ENCODE measurements at regions not wholly inside any gene's neighbourhood (a gene's known extent, or its start where the extent isn't known, plus 50 kb on each side); places are given as distances from the start of the nearest gene placed in this dataset.

GRCh38 chr13:59210543-59210942 lies 953.2 kb downstream of the DIAPH3 start:
- Mint-ChIP-seq H3K27me3 (peaks cover 2% of the 10 kb centered on the region), H3K9me3 (ENCODE audit: low read depth) (no peaks in the 10 kb centered on the region), H3K4me3 (no peak overlapping the region), H3K36me3 (no peaks in the 10 kb centered on the region), H3K4me1 (ENCODE audit: low read depth) (no peaks in the 10 kb centered on the region), H3K27ac (no peak overlapping the region)

- peaks cover 2% of the 10 kb centered on the region for H3K27me3 Mint-ChIP-seq
- no peaks in the 10 kb centered on the region for H3K9me3 Mint-ChIP-seq (ENCODE audit: low read depth)
- H3K4me1 Mint-ChIP-seq (ENCODE audit: low read depth), result no peaks in the 10 kb centered on the region
- H3K36me3 Mint-ChIP-seq, result no peaks in the 10 kb centered on the region
- no peak overlapping the region for H3K4me3 Mint-ChIP-seq
- H3K27ac Mint-ChIP-seq, result no peak overlapping the region
Observed at GRCh38 chr13:59211606-59212005, 952.1 kb downstream of the DIAPH3 start.

- no peaks in the 10 kb centered on the region for H3K9me3 Mint-ChIP-seq (ENCODE audit: low read depth)
- H3K4me3 Mint-ChIP-seq, result no peak overlapping the region
- no peaks in the 10 kb centered on the region for H3K27me3 Mint-ChIP-seq
- no peaks in the 10 kb centered on the region for H3K4me1 Mint-ChIP-seq (ENCODE audit: low read depth)
- no peak overlapping the region for H3K27ac Mint-ChIP-seq
- H3K36me3 Mint-ChIP-seq, result no peaks in the 10 kb centered on the region
Observed at GRCh38 chr13:59229401-59229800, 934.3 kb downstream of the DIAPH3 start.

- Mint-ChIP-seq H3K4me3 (no peak overlapping the region), H3K36me3 (no peaks in the 10 kb centered on the region), H3K4me1 (ENCODE audit: low read depth) (no peaks in the 10 kb centered on the region), H3K27me3 (peaks cover 2% of the 10 kb centered on the region), H3K9me3 (ENCODE audit: low read depth) (no peaks in the 10 kb centered on the region), H3K27ac (no peak overlapping the region)
Observed at GRCh38 chr13:59229861-59230260, 933.9 kb downstream of the DIAPH3 start.

- Mint-ChIP-seq H3K36me3 (no peaks in the 10 kb centered on the region), H3K4me3 (no peak overlapping the region), H3K4me1 (ENCODE audit: low read depth) (no peaks in the 10 kb centered on the region), H3K27ac (no peak overlapping the region), H3K9me3 (ENCODE audit: low read depth) (no peaks in the 10 kb centered on the region), H3K27me3 (peaks cover 2% of the 10 kb centered on the region)
Observed at GRCh38 chr13:59230484-59231264, 933.1 kb downstream of the DIAPH3 start.

- no peak overlapping the region for H3K27ac Mint-ChIP-seq
Observed at GRCh38 chr13:59236309-59236919, 927.3 kb downstream of the DIAPH3 start.

GRCh38 chr13:59236944-59237343 lies 926.8 kb downstream of the DIAPH3 start:
- Mint-ChIP-seq H3K9me3 (ENCODE audit: low read depth) (no peaks in the 10 kb centered on the region), H3K27ac (no peak overlapping the region), H3K36me3 (no peaks in the 10 kb centered on the region), H3K4me1 (ENCODE audit: low read depth) (no peaks in the 10 kb centered on the region), H3K27me3 (peaks cover 3% of the 10 kb centered on the region), H3K4me3 (no peak overlapping the region)

More at GRCh38 chr13:59236309-59236919, 927.3 kb downstream of the DIAPH3 start:
- H3K4me1 Mint-ChIP-seq (ENCODE audit: low read depth), result no peaks in the 10 kb centered on the region
- H3K36me3 Mint-ChIP-seq, result no peaks in the 10 kb centered on the region
- peaks cover 3% of the 10 kb centered on the region for H3K27me3 Mint-ChIP-seq
- H3K9me3 Mint-ChIP-seq (ENCODE audit: low read depth), result no peaks in the 10 kb centered on the region
- H3K4me3 Mint-ChIP-seq, result no peak overlapping the region

- H3K36me3 Mint-ChIP-seq, result no peaks in the 10 kb centered on the region
- no peak overlapping the region for H3K27ac Mint-ChIP-seq
- no peak overlapping the region for H3K4me3 Mint-ChIP-seq
Observed at GRCh38 chr13:59247171-59247570, 916.6 kb downstream of the DIAPH3 start.

GRCh38 chr13:59250336-59251189 lies 913.2 kb downstream of the DIAPH3 start:
- no peak overlapping the region for H3K4me3 Mint-ChIP-seq
- H3K36me3 Mint-ChIP-seq, result no peaks in the 10 kb centered on the region
- no peaks in the 10 kb centered on the region for H3K27me3 Mint-ChIP-seq
- H3K4me1 Mint-ChIP-seq (ENCODE audit: low read depth), result no peaks in the 10 kb centered on the region
- H3K9me3 Mint-ChIP-seq (ENCODE audit: low read depth), result no peaks in the 10 kb centered on the region
- H3K27ac Mint-ChIP-seq, result no peak overlapping the region

More at GRCh38 chr13:59247171-59247570, 916.6 kb downstream of the DIAPH3 start:
- Mint-ChIP-seq H3K27me3 (no peaks in the 10 kb centered on the region), H3K4me1 (ENCODE audit: low read depth) (no peaks in the 10 kb centered on the region), H3K9me3 (ENCODE audit: low read depth) (no peaks in the 10 kb centered on the region)

GRCh38 chr13:59259165-59260000 lies 904.3 kb downstream of the DIAPH3 start:
- Mint-ChIP-seq H3K4me1 (ENCODE audit: low read depth) (no peaks in the 10 kb centered on the region), H3K4me3 (no peak overlapping the region), H3K27me3 (no peaks in the 10 kb centered on the region), H3K9me3 (ENCODE audit: low read depth) (no peaks in the 10 kb centered on the region), H3K27ac (no peak overlapping the region), H3K36me3 (no peaks in the 10 kb centered on the region)

GRCh38 chr13:59261928-59262488 lies 901.7 kb downstream of the DIAPH3 start:
- Mint-ChIP-seq H3K27me3 (no peaks in the 10 kb centered on the region), H3K4me3 (no peak overlapping the region), H3K27ac (no peak overlapping the region), H3K4me1 (ENCODE audit: low read depth) (no peaks in the 10 kb centered on the region), H3K9me3 (ENCODE audit: low read depth) (no peaks in the 10 kb centered on the region), H3K36me3 (no peaks in the 10 kb centered on the region)

- H3K27me3 Mint-ChIP-seq, result peaks cover 1% of the 10 kb centered on the region
- H3K9me3 Mint-ChIP-seq (ENCODE audit: low read depth), result no peaks in the 10 kb centered on the region
- H3K27ac Mint-ChIP-seq, result no peak overlapping the region
- no peaks in the 10 kb centered on the region for H3K4me1 Mint-ChIP-seq (ENCODE audit: low read depth)
- H3K36me3 Mint-ChIP-seq, result no peaks in the 10 kb centered on the region
- no peak overlapping the region for H3K4me3 Mint-ChIP-seq
Observed at GRCh38 chr13:59263531-59263930, 900.2 kb downstream of the DIAPH3 start.

- peaks cover 5% of the 10 kb centered on the region for H3K27me3 Mint-ChIP-seq
- no peaks in the 10 kb centered on the region for H3K4me1 Mint-ChIP-seq (ENCODE audit: low read depth)
- H3K4me3 Mint-ChIP-seq, result no peak overlapping the region
- no peaks in the 10 kb centered on the region for H3K36me3 Mint-ChIP-seq
- no peak overlapping the region for H3K27ac Mint-ChIP-seq
- no peaks in the 10 kb centered on the region for H3K9me3 Mint-ChIP-seq (ENCODE audit: low read depth)
Observed at GRCh38 chr13:59266478-59267063, 897.2 kb downstream of the DIAPH3 start.

- peaks cover 6% of the 10 kb centered on the region for H3K27me3 Mint-ChIP-seq
- H3K4me3 Mint-ChIP-seq, result no peak overlapping the region
- no peak overlapping the region for H3K27ac Mint-ChIP-seq
- H3K4me1 Mint-ChIP-seq (ENCODE audit: low read depth), result no peaks in the 10 kb centered on the region
- H3K9me3 Mint-ChIP-seq (ENCODE audit: low read depth), result no peaks in the 10 kb centered on the region
- H3K36me3 Mint-ChIP-seq, result no peaks in the 10 kb centered on the region
Observed at GRCh38 chr13:59269476-59269875, 894.3 kb downstream of the DIAPH3 start.

All from activated naive CD8-positive, alpha-beta T cell (primary cell).